ACHN (cell line): ENCODE measurements at regions not wholly inside any gene's neighbourhood (a gene's known extent, or its start where the extent isn't known, plus 50 kb on each side); places are given as distances from the start of the nearest gene placed in this dataset.
"Not testable (repeated sequence)": the region's sequence is repeated elsewhere in the genome, so short reads cannot be mapped to it uniquely, and the experiment has no call there.

ENCODE experiments used
- DNase-seq: peaks from one replicate; pipeline ENCODE4 v3.0.0-alpha.2; 2015
- in situ Hi-C: cut with HindIII; loops from 2 replicates; pipeline ENCODE4 v1.10.0; 2017; ENCODE audit warnings: low sequenced_read_pairs, low pct_ligation_motif_present, low pct_unique_long_range_greater_than_20kb

- in situ Hi-C loops = no loop called here
- no peak for DNase-seq
Measured at GRCh38 chr10:26621243-26621888, 76.1 kb upstream of the PDSS1 start.

- DNase-seq = peak; percentile 34
- in situ Hi-C loops = no loop called here
Measured at GRCh38 chr10:26621889-26622711, 75.4 kb upstream of the PDSS1 start.

DNA sequence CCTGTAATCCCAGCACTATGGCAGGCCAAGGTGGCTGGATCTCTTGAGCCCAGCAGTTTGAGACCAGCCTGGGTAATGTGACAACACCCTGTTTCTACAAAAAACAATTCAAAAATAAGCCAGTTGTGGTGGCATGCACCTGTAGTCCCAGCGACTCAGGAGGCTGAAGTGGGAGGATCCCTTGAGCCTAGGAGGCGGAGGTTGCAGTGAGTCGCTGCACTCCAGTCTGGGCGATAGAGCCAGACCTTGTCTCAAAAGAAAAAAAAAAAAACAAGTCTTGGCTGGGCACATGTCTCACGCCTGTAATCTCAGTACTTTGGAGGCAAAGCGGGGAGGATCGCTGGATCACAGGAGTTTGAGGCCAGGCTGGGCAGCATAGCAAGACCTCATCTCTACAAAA lies 74.6 kb upstream of the PDSS1 start:
- in situ Hi-C loops = no loop called here
- no peak for DNase-seq

DNA sequence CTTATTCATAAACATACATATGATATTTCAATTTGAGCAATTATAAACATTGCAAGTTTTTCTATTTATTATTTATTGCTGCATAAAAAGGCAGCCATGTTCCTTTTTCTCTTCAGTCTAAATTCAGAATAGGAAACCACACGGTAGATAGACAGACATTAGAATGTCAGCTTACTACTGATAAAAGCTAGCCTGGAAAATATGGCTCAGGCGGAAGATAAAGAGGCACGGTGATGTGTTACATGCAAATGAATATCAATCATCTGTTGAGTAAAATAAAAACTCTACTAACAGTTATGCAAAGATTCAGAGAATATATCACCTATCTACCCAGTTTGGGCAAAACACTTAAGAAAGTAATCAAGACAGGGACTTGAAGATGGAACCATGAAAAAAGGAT lies 73.5 kb upstream of the PDSS1 start:
- no peak for DNase-seq
- in situ Hi-C loops = no loop called here

DNA sequence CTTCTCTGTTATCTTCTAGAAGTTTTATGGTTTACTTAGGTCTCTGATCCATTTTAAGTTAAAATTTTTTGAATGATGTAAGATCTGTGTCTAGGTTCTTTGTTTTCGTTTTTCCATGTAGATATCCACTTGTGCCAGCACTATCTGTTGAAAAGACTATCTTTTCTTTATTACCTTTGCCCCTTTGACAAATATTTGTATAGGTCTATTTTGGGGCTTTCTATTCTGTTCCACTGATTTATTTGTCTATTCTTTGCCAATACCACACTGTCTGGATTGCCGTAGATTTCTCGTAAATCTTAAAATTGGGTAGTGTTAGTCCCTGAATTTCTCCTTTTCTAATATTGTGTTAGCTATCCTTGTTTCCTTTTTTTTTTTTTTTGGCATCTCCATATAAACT lies 71.4 kb upstream of the PDSS1 start:
- DNase-seq = no peak
- in situ Hi-C loops = no loop called here

DNA sequence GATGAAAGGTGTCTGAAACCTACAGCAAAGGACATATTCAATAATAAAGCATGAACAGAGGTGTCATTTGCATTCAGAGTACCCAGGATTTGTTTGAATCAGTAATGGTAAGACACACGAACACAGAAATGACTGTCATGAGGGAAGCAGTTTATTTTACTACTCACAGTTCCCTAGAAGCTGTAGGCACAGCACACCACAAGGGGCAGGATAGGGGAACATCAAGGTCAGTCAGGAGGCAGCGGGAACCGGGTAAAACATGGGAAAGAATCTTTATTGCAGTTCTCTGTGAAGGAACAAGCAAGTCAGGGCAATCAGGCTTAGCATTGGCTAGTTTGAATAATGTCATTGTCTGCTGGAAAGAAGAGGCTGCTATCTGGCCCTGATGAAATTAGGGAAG lies 70.2 kb upstream of the PDSS1 start:
- no peak for DNase-seq
- in situ Hi-C loops = no loop called here

GRCh38 chr10:26628395-26628794 lies 69.1 kb upstream of the PDSS1 start:
- in situ Hi-C loops = no loop called here
- no peak for DNase-seq

- DNase-seq, in situ Hi-C loops: not testable (repeated sequence)
Measured at GRCh38 chr10:26632171-26632570, 65.3 kb upstream of the PDSS1 start.

- in situ Hi-C loops, DNase-seq: not testable (repeated sequence)
Measured at GRCh38 chr10:26634111-26634510, 63.4 kb upstream of the PDSS1 start.

GRCh38 chr10:26637521-26638275 lies 59.8 kb upstream of the PDSS1 start:
- in situ Hi-C loops = no loop called here
- no peak for DNase-seq

DNA sequence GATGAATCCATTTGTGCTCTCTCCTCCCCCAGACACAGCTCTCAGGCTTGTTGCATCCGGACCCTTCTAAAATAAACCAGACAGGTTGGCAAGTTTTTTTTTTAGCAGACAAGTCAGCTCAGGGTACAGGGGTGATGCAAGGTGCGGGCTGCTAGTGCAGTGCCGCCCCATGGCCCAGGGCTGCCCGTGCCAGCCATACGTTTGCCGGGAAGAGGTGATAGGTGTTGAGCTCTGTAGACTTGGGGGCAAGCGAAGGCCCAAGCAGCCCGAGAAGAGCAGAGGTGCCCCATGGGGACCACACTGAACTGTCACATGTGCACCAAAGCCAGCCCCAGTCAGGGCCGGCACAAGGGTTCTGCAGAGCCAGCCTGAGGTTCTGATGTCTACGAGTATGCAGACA lies 57.1 kb upstream of the PDSS1 start:
- in situ Hi-C loops = no loop called here
- DNase-seq = no peak

DNA sequence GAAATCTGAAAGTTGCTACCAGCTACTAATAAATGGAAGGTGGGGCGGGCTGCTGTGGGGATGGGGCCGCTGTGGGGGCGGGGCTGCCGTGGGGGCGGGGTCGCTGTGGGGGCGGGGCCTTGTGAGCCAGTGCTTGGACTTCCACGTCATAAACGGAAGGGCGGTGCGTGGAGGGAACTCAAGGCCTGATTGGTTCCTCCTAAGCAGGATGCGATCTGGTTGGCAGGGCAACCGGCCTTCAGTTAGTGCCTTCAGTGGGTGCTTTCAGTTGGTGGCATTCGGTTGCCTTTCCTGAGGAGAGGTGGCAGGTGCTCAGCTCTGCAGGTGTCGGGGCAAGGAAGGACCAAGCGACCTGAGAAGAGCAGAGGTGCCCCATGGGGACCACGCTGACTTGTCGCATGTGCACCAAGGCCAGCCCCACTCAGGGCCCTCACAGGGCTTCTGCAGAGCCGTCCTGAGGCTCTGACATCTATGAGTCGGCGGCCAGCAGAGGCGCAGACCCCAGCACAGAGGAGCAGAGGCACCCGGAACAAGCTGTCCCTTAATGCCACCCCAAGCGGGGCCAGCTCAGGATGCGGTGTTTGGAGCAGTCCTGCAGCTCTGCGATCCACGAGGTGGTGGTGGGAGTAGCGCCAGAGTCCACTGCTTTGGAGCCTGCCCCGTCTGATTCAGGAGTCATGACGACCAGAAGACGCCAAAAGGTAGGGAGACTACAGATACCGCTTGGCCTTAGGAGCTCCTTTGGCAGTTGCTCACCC lies 54.4 kb upstream of the PDSS1 start:
- in situ Hi-C loops = no loop called here
- no peak for DNase-seq

DNA sequence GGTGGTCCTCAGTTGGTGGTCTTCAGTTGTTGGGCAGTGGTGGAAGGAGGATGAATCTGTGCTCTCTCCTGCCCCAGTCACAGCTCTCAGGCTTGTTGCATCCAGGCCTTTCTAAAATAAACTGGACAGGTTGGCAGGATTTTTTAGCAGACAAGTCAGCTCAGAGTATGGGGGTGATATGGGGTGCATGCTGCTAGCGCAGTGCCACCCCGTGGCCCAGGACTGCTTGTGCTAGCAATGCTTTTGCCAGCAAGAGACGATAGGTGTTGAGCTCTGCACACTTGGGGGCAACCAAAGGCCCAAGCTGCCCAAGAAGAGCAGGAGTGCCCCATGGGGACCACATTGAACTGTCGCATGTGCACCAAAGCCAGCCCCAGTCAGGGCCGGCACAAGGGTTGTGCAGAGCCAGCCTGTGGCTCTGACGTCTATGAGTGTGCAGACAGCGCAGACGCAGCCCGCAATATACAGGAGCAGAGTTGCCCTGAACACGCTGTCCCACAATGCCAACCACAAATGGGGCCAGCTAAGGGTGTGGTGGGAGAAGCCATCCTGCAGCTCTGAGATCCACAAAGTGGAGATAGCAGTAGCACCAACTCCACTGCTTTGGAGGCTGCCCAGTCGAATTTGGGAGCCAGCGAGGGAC lies 49.8 kb upstream of the PDSS1 start:
- in situ Hi-C loops = no loop called here
- DNase-seq = no peak
